OCI-LY7 (cell line): ENCODE measurements at regions not wholly inside any gene's neighbourhood (a gene's known extent, or its start where the extent isn't known, plus 50 kb on each side); places are given as distances from the start of the nearest gene placed in this dataset.

Source experiments
- BruUV-seq: library from RNA; stranded (reverse); fragments of 400-500 nt; replicated peaks from 2 replicates; lab custom pipeline; 2021; lab: Mats Ljungman, UMichigan
- CTCF ChIA-PET: fragments of 300-600 bp; sonication (Branson Sonifier 250); formaldehyde crosslinking; loops from one replicate; lab custom pipeline; 2022; ENCODE audit warnings: antibody characterized with exemption; ENCODE audit not compliant: unreplicated experiment; lab: Charles Lee
- POLR2A ChIA-PET: fragments of 300-600 bp; sonication (Branson Sonifier 250); formaldehyde crosslinking; loops from one replicate; lab custom pipeline; 2022; ENCODE audit warnings: antibody characterized with exemption; lab: Charles Lee
- DNase-seq: peaks from one replicate; pipeline ENCODE4 v3.0.0-alpha.2; 2015; ENCODE audit warnings: low spot score
- H2AFZ ChIP-seq: fragments of 200-600 bp; sonication (generic), shearing (Covaris generic); 2 replicates; pipeline ENCODE4 v1.6.1; 2014; ENCODE audit warnings: mild to moderate bottlenecking, antibody characterized with exemption, low read length, moderate library complexity
- H3K27ac ChIP-seq: fragments of 200-600 bp; sonication (generic); 2 replicates; pipeline ENCODE4 v1.5.1; 2014; ENCODE audit warnings: mixed run types, low read depth, mild to moderate bottlenecking, moderate library complexity, low read length, inconsistent platforms; ENCODE audit not compliant: poor library complexity, severe bottlenecking
- H3K36me3 ChIP-seq: fragments of 200-600 bp; sonication (generic); 2 replicates; pipeline ENCODE4 v1.6.1; 2014; ENCODE audit warnings: mild to moderate bottlenecking, antibody characterized with exemption, low read length, moderate library complexity, mixed read lengths; ENCODE audit not compliant: insufficient read depth
- H3K4me1 ChIP-seq: fragments of 200-600 bp; sonication (generic); 2 replicates; pipeline ENCODE4 v1.5.1; 2014; ENCODE audit warnings: mild to moderate bottlenecking, low read length; ENCODE audit not compliant: insufficient read depth, poor library complexity, severe bottlenecking
- H3K4me2 ChIP-seq: fragments of 200-600 bp; sonication (generic); 2 replicates; pipeline ENCODE4 v1.6.1; 2014; ENCODE audit warnings: mild to moderate bottlenecking, low read length
- H3K4me3 ChIP-seq: fragments of 200-600 bp; sonication (generic); 2 replicates; pipeline ENCODE4 v1.5.1; 2014; ENCODE audit warnings: mild to moderate bottlenecking, low read depth, low read length; ENCODE audit not compliant: poor library complexity, severe bottlenecking
- H3K79me2 ChIP-seq: fragments of 200-600 bp; sonication (generic); 2 replicates; pipeline ENCODE4 v1.6.1; 2016; ENCODE audit warnings: low read depth, mild to moderate bottlenecking, low read length, moderate library complexity, mixed read lengths; ENCODE audit not compliant: insufficient read depth
- H3K9me2 ChIP-seq: fragments of 200-600 bp; sonication (generic); 2 replicates; pipeline ENCODE4 v1.6.1; 2016; ENCODE audit warnings: mild to moderate bottlenecking, low read length, mixed read lengths; ENCODE audit not compliant: insufficient read depth
- H3K9me3 ChIP-seq: fragments of 200-600 bp; sonication (generic); 2 replicates; pipeline ENCODE4 v1.6.1; 2014; ENCODE audit warnings: mild to moderate bottlenecking, mixed run types, low read length, mixed read lengths
- H4K20me1 ChIP-seq: fragments of 200-600 bp; sonication (generic); 2 replicates; pipeline ENCODE4 v1.6.1; 2014; ENCODE audit warnings: mild to moderate bottlenecking, antibody characterized with exemption, low read length, moderate library complexity, mixed read lengths; ENCODE audit not compliant: insufficient read depth
- CTCF ChIP-seq: fragments of 200-600 bp; sonication (generic); conservative IDR thresholded peaks from 2 replicates; pipeline ENCODE4 v1.5.1; 2014; ENCODE audit warnings: mild to moderate bottlenecking, antibody characterized with exemption, low read length, moderate library complexity, mixed read lengths
- EZH2phosphoT487 ChIP-seq: fragments of 200-600 bp; sonication (generic); IDR thresholded peaks from 2 replicates; pipeline ENCODE4 v1.6.1; 2018; ENCODE audit warnings: low read depth, borderline replicate concordance, mild to moderate bottlenecking, mixed run types, antibody characterized with exemption, low read length, moderate library complexity, mixed read lengths
- intact Hi-C: fragments of 100-400 bp; cut with micrococcal nuclease; formaldehyde crosslinking; loops from one replicate; pipeline ENCODE4 v1.10.0; 2022; ENCODE audit not compliant: unreplicated experiment

- H4K20me1 ChIP-seq: no peaks in the 10 kb centered on the region
- no peaks in the 10 kb centered on the region for H3K9me3 ChIP-seq
- no peak overlapping the region for H3K4me3 ChIP-seq
- CTCF ChIA-PET: no interaction called here
- H3K4me1 ChIP-seq: no peaks in the 10 kb centered on the region
- intact Hi-C loops: no loop called here
- H3K27ac ChIP-seq: no peak overlapping the region
- no peak overlapping the region for H3K4me2 ChIP-seq
- no peaks in the 10 kb centered on the region for H3K36me3 ChIP-seq
- POLR2A ChIA-PET: no interaction called here
- no peaks in the 10 kb centered on the region for H3K9me2 ChIP-seq
- no peak for DNase-seq
- BruUV-seq: no TSS peak
- no peak for TF ChIP-seq CTCF
- TF ChIP-seq EZH2phosphoT487: no peak
- no peak overlapping the region for H2AFZ ChIP-seq
- no peaks in the 10 kb centered on the region for H3K79me2 ChIP-seq
Measured at GRCh38 chr16:76780556-76780955, 410.4 kb upstream of the MON1B start.

GRCh38 chr16:76784530-76784929 is 406.5 kb upstream of the MON1B start:
- no peak overlapping the region for H3K27ac ChIP-seq
- H3K4me1 ChIP-seq: no peaks in the 10 kb centered on the region
- H3K9me3 ChIP-seq: no peaks in the 10 kb centered on the region
- no peak for TF ChIP-seq CTCF
- TF ChIP-seq EZH2phosphoT487: no peak
- H3K36me3 ChIP-seq: no peaks in the 10 kb centered on the region
- ChIA-PET POLR2A (no interaction called here), CTCF (no interaction called here)
- H3K4me3 ChIP-seq: no peak overlapping the region
- intact Hi-C loops: no loop called here
- no peaks in the 10 kb centered on the region for H3K79me2 ChIP-seq
- no peaks in the 10 kb centered on the region for H4K20me1 ChIP-seq
- DNase-seq: no peak
- no TSS peak for BruUV-seq
- H3K9me2 ChIP-seq: no peaks in the 10 kb centered on the region
- H2AFZ ChIP-seq: no peak overlapping the region
- no peak overlapping the region for H3K4me2 ChIP-seq

- Histone ChIP-seq H3K9me2 (no peaks in the 10 kb centered on the region), H2AFZ (no peak overlapping the region), H3K9me3 (no peaks in the 10 kb centered on the region), H3K27ac (no peak overlapping the region), H3K36me3 (no peaks in the 10 kb centered on the region), H3K4me2 (no peak overlapping the region), H4K20me1 (no peaks in the 10 kb centered on the region), H3K79me2 (no peaks in the 10 kb centered on the region), H3K4me1 (no peaks in the 10 kb centered on the region), H3K4me3 (no peak overlapping the region)
- no peak for DNase-seq
- TF ChIP-seq EZH2phosphoT487 (no peak), CTCF (no peak)
- BruUV-seq: no TSS peak
- ChIA-PET CTCF (no interaction called here), POLR2A (no interaction called here)
- intact Hi-C loops: no loop called here
Measured at GRCh38 chr16:76787394-76787793, 403.6 kb upstream of the MON1B start.
